OCI-LY7 (cell line): ENCODE measurements at regions not wholly inside any gene's neighbourhood (a gene's known extent, or its start where the extent isn't known, plus 50 kb on each side); places are given as distances from the start of the nearest gene placed in this dataset.
A peak's percentile ranks its signal among the peaks of the same experiment; 100 is the strongest.

Source experiments
- BruUV-seq: library from RNA; stranded (reverse); fragments of 400-500 nt; replicated peaks from 2 replicates; lab custom pipeline; 2021; lab: Mats Ljungman, UMichigan
- CTCF ChIA-PET: fragments of 300-600 bp; sonication (Branson Sonifier 250); formaldehyde crosslinking; loops from one replicate; lab custom pipeline; 2022; ENCODE audit warnings: antibody characterized with exemption; ENCODE audit not compliant: unreplicated experiment; lab: Charles Lee
- POLR2A ChIA-PET: fragments of 300-600 bp; sonication (Branson Sonifier 250); formaldehyde crosslinking; loops from one replicate; lab custom pipeline; 2022; ENCODE audit warnings: antibody characterized with exemption; lab: Charles Lee
- DNase-seq: peaks from one replicate; pipeline ENCODE4 v3.0.0-alpha.2; 2015; ENCODE audit warnings: low spot score
- H2AFZ ChIP-seq: fragments of 200-600 bp; sonication (generic), shearing (Covaris generic); 2 replicates; pipeline ENCODE4 v1.6.1; 2014; ENCODE audit warnings: mild to moderate bottlenecking, antibody characterized with exemption, low read length, moderate library complexity
- H3K27ac ChIP-seq: fragments of 200-600 bp; sonication (generic); 2 replicates; pipeline ENCODE4 v1.5.1; 2014; ENCODE audit warnings: mixed run types, low read depth, mild to moderate bottlenecking, moderate library complexity, low read length, inconsistent platforms; ENCODE audit not compliant: poor library complexity, severe bottlenecking
- H3K36me3 ChIP-seq: fragments of 200-600 bp; sonication (generic); 2 replicates; pipeline ENCODE4 v1.6.1; 2014; ENCODE audit warnings: mild to moderate bottlenecking, antibody characterized with exemption, low read length, moderate library complexity, mixed read lengths; ENCODE audit not compliant: insufficient read depth
- H3K4me1 ChIP-seq: fragments of 200-600 bp; sonication (generic); 2 replicates; pipeline ENCODE4 v1.5.1; 2014; ENCODE audit warnings: mild to moderate bottlenecking, low read length; ENCODE audit not compliant: insufficient read depth, poor library complexity, severe bottlenecking
- H3K4me2 ChIP-seq: fragments of 200-600 bp; sonication (generic); 2 replicates; pipeline ENCODE4 v1.6.1; 2014; ENCODE audit warnings: mild to moderate bottlenecking, low read length
- H3K4me3 ChIP-seq: fragments of 200-600 bp; sonication (generic); 2 replicates; pipeline ENCODE4 v1.5.1; 2014; ENCODE audit warnings: mild to moderate bottlenecking, low read depth, low read length; ENCODE audit not compliant: poor library complexity, severe bottlenecking
- H3K79me2 ChIP-seq: fragments of 200-600 bp; sonication (generic); 2 replicates; pipeline ENCODE4 v1.6.1; 2016; ENCODE audit warnings: low read depth, mild to moderate bottlenecking, low read length, moderate library complexity, mixed read lengths; ENCODE audit not compliant: insufficient read depth
- H3K9me2 ChIP-seq: fragments of 200-600 bp; sonication (generic); 2 replicates; pipeline ENCODE4 v1.6.1; 2016; ENCODE audit warnings: mild to moderate bottlenecking, low read length, mixed read lengths; ENCODE audit not compliant: insufficient read depth
- H3K9me3 ChIP-seq: fragments of 200-600 bp; sonication (generic); 2 replicates; pipeline ENCODE4 v1.6.1; 2014; ENCODE audit warnings: mild to moderate bottlenecking, mixed run types, low read length, mixed read lengths
- H4K20me1 ChIP-seq: fragments of 200-600 bp; sonication (generic); 2 replicates; pipeline ENCODE4 v1.6.1; 2014; ENCODE audit warnings: mild to moderate bottlenecking, antibody characterized with exemption, low read length, moderate library complexity, mixed read lengths; ENCODE audit not compliant: insufficient read depth
- CTCF ChIP-seq: fragments of 200-600 bp; sonication (generic); conservative IDR thresholded peaks from 2 replicates; pipeline ENCODE4 v1.5.1; 2014; ENCODE audit warnings: mild to moderate bottlenecking, antibody characterized with exemption, low read length, moderate library complexity, mixed read lengths
- EZH2phosphoT487 ChIP-seq: fragments of 200-600 bp; sonication (generic); IDR thresholded peaks from 2 replicates; pipeline ENCODE4 v1.6.1; 2018; ENCODE audit warnings: low read depth, borderline replicate concordance, mild to moderate bottlenecking, mixed run types, antibody characterized with exemption, low read length, moderate library complexity, mixed read lengths
- intact Hi-C: fragments of 100-400 bp; cut with micrococcal nuclease; formaldehyde crosslinking; loops from one replicate; pipeline ENCODE4 v1.10.0; 2022; ENCODE audit not compliant: unreplicated experiment

- DNase-seq = no peak
- H3K27ac ChIP-seq = no peak overlapping the region
- no peak overlapping the region for H3K4me3 ChIP-seq
- H4K20me1 ChIP-seq = no peaks in the 10 kb centered on the region
- no TSS peak for BruUV-seq
- H3K79me2 ChIP-seq = no peaks in the 10 kb centered on the region
- no peaks in the 10 kb centered on the region for H3K9me3 ChIP-seq
- intact Hi-C loops = no loop called here
- H3K9me2 ChIP-seq = no peaks in the 10 kb centered on the region
- no peaks in the 10 kb centered on the region for H3K36me3 ChIP-seq
- no peak overlapping the region for H3K4me2 ChIP-seq
- peaks cover 8% of the 10 kb centered on the region for H3K4me1 ChIP-seq
- TF ChIP-seq CTCF (no peak), EZH2phosphoT487 (no peak)
- CTCF ChIA-PET = no interaction called here
- POLR2A ChIA-PET = interaction anchor here (0.6 to 1.7 kb wide), 6 partner anchors 7 to 1040 kb away, joined by 3 to 5 read pairs (median 4); no protein-coding TSS in a partner anchor
- H2AFZ ChIP-seq = no peak overlapping the region
Observed at GRCh38 chr2:215833531-215834162, 179.7 kb downstream of the MREG start.

GRCh38 chr2:215832791-215833190 is 180.6 kb downstream of the MREG start:
- intact Hi-C loops = no loop called here
- Histone ChIP-seq H2AFZ (no peak overlapping the region), H3K9me3 (no peaks in the 10 kb centered on the region), H3K4me2 (no peak overlapping the region), H3K9me2 (no peaks in the 10 kb centered on the region), H3K79me2 (no peaks in the 10 kb centered on the region), H3K4me3 (no peak overlapping the region), H3K36me3 (no peaks in the 10 kb centered on the region), H4K20me1 (no peaks in the 10 kb centered on the region), H3K27ac (no peak overlapping the region), H3K4me1 (no peaks in the 10 kb centered on the region)
- ChIA-PET POLR2A (interaction anchor here (0.7 to 1.7 kb wide), 6 partner anchors 8 to 1039 kb away, joined by 3 to 5 read pairs (median 4); no protein-coding TSS in a partner anchor), CTCF (no interaction called here)
- TF ChIP-seq CTCF (no peak), EZH2phosphoT487 (no peak)
- no peak for DNase-seq
- no TSS peak for BruUV-seq

GRCh38 chr2:215831296-215831913 is 181.9 kb downstream of the MREG start:
- intact Hi-C loops = no loop called here
- POLR2A ChIA-PET = interaction anchor here (1.2 to 2.4 kb wide), 2 partner anchors 9 to 63 kb away, joined by 3 to 12 read pairs; no protein-coding TSS in a partner anchor
- TF ChIP-seq EZH2phosphoT487 (no peak), CTCF (no peak)

More at GRCh38 chr2:215831296-215831913, 181.9 kb downstream of the MREG start:
- no TSS peak for BruUV-seq
- Histone ChIP-seq H3K27ac (no peak overlapping the region), H3K4me3 (no peak overlapping the region), H3K9me2 (no peaks in the 10 kb centered on the region), H3K4me1 (no peaks in the 10 kb centered on the region), H3K79me2 (no peaks in the 10 kb centered on the region), H2AFZ (peak overlapping the region; percentile 45; the same call in 1 of the 2 replicates), H3K9me3 (no peaks in the 10 kb centered on the region), H3K36me3 (no peaks in the 10 kb centered on the region), H3K4me2 (peak overlapping the region; percentile 39), H4K20me1 (no peaks in the 10 kb centered on the region)
- CTCF ChIA-PET = no interaction called here
- DNase-seq = peak; percentile 40
